Left forelimb (tissue), 1 donor: ENCODE measurements at regions not wholly inside any gene's neighbourhood (a gene's known extent, or its start where the extent isn't known, plus 50 kb on each side); places are given as distances from the start of the nearest gene placed in this dataset.

Experiments used
- DNase-seq: peaks from one replicate; pipeline ENCODE4 v3.0.0-alpha.2; 2018; ENCODE audit warnings: low spot score

GRCh38 chr4:14560577-14560976 is 441.7 kb upstream of the CPEB2 start:
- DNase-seq: no peak

DNA sequence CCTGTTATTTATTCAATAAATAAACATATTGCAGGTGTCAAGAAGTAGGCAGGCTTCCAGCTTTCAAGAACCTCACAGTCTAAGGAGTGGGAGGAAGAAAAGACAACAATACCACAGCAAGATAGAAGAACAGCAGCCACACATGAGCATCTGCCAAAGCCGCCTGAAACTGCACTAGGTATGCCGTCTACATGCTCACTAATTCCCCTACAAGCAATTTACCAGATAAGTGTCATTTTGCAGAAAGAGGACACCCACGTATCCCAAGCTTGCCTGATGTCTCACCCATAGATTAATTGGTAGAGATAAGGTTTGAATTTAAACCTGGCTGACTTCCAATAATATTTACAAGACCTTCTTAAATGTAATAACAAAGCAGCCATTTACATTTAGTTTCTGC is 439.4 kb upstream of the CPEB2 start:
- no peak for DNase-seq

- DNase-seq: no peak
These were observed 438.0 kb upstream of the CPEB2 start for GRCh38 chr4:14564281-14564680.

GRCh38 chr4:14566518-14566917 is 435.8 kb upstream of the CPEB2 start:
- no peak for DNase-seq

- no peak for DNase-seq
These were observed 433.9 kb upstream of the CPEB2 start for GRCh38 chr4:14568351-14568750.

- DNase-seq: no peak
These were observed 427.0 kb upstream of the CPEB2 start for GRCh38 chr4:14575289-14575688.

DNA sequence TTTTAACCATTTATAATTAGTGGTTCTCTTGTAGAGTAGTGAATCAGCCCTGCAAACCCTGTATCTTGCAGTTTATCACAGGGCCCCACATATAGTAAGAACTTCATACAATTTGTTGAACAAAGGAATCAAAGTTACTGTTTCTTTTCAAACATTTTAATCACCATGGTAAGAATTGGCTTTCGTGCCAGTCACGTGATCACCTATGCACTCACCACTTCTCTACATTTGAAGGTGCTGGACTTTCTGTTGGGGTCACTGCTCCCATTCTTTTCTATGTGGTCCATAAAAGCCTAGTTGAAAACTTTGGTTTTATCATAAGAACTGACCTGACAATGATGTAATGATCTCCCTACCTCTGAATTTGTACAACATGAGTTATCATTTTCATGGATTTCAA is 426.4 kb upstream of the CPEB2 start:
- no peak for DNase-seq

- DNase-seq: no peak
These were observed 422.2 kb upstream of the CPEB2 start for GRCh38 chr4:14580061-14580460.

DNA sequence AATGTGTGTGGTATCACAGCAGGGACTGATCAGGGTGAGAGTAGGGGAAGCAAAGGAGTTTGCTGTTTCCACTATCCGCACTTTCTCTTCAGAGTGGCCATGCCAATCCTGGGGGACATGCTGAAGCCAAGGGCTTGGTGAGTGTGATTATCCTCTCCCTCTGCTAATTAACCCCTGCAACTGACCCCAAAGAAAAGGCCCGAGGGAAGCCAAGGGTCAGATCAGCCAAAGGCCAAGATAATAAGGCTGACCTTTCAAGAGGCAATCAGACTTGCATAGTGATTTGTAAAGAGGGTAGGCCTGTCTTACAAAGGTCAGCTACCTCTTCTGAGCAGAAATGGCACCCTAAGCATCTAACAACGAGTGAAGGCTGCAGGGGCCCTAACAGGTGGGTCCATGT is 420.5 kb upstream of the CPEB2 start:
- no peak for DNase-seq

GRCh38 chr4:14582677-14583076 is 419.6 kb upstream of the CPEB2 start:
- no peak for DNase-seq

GRCh38 chr4:14583331-14583730 is 418.9 kb upstream of the CPEB2 start:
- no peak for DNase-seq

DNA sequence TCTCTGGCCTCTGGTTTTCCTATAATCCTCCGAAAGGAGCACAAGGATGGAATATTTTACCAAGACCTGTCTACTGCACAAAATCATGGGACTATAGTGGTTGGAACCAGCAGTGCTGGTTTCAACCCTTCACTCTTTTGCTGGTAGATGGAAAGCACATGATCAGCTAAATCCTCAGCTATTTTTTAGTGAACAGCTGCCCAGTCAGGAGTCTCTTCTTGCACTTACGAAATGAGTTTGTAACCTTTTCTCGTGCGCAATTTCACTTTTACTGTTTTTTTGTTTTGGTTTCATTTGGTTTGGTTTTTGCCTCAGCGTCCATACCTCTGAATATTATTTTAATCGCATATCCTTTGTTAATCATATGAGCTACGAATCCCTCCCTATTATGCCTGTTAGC is 418.5 kb upstream of the CPEB2 start:
- DNase-seq: no peak

- DNase-seq: no peak
These were observed 409.3 kb upstream of the CPEB2 start for GRCh38 chr4:14592950-14593349.

- no peak for DNase-seq
These were observed 406.3 kb upstream of the CPEB2 start for GRCh38 chr4:14596028-14596427.

- no peak for DNase-seq
These were observed 405.8 kb upstream of the CPEB2 start for GRCh38 chr4:14596437-14596836.

- no peak for DNase-seq
These were observed 405.4 kb upstream of the CPEB2 start for GRCh38 chr4:14596904-14597303.

GRCh38 chr4:14602206-14602605 is 400.1 kb upstream of the CPEB2 start:
- no peak for DNase-seq

- DNase-seq: no peak
These were observed 395.3 kb upstream of the CPEB2 start for GRCh38 chr4:14607001-14607400.

GRCh38 chr4:14607578-14607977 is 394.7 kb upstream of the CPEB2 start:
- DNase-seq: no peak

GRCh38 chr4:14608630-14609029 is 393.7 kb upstream of the CPEB2 start:
- DNase-seq: no peak

GRCh38 chr4:14614840-14615239 is 387.4 kb upstream of the CPEB2 start:
- DNase-seq: no peak

DNA sequence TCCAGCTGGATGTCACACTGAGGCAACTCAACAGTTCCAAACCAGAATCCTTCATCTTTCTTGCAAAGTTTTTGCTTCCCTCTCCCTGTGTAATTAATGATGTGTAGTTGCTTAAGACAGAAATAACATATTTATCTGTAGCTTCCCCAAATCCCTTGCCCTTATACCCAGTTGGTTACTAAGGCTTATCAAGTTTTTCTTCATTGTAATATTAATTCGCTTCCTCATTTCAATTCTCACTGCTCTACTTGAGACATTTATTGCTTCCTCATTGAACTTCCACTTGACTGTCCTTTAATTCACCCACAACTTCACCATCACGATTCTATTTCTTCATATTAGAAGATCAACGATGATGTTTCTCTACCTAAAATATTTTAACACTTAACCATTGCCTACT is 386.6 kb upstream of the CPEB2 start:
- DNase-seq: no peak

DNA sequence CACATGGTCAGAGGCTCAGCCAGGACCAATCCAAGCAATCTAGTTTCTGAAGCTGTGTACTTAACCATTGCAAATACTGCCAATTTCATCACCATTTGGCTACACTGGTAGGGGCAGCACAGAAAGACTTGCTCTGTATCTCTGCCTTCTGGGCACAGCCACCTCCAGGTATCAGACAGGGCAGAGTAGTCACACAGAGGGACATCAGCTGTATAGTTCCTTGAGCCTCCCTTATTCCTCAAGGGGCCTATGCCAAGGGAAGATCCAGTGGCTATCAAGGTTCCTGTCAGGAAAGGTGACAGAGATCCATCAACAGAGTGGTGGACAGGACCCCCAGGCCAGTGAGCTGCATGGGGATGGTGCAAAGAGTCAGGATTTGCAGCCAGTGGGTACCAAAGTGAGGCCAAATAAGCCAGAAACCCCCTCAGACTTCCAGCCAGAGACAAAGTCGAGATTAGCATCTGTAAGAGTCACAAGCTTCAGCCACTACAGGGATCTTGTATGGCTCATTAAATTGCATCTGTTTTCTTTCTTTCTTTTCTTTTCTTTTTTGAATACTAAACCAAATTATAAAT is 381.6 kb upstream of the CPEB2 start:
- no peak for DNase-seq

GRCh38 chr4:14621731-14622463 is 380.4 kb upstream of the CPEB2 start:
- DNase-seq: no peak
